Prostate gland (tissue), 2 donors: ENCODE measurements at regions not wholly inside any gene's neighbourhood (a gene's known extent, or its start where the extent isn't known, plus 50 kb on each side); places are given as distances from the start of the nearest gene placed in this dataset.
"Not testable (repeated sequence)": the region's sequence is repeated elsewhere in the genome, so short reads cannot be mapped to it uniquely, and the experiment has no call there.

Experiments used
- DNase-seq: peaks from one replicate; pipeline ENCODE4 v3.0.0-alpha.2; 2019; ENCODE audit warnings: low spot score
- H3K27ac ChIP-seq, 2 donors: fragments of 200-600 bp; sonication (generic); 2 replicates each; pipeline ENCODE4 v1.5.1; 2017 to 2019
- H3K27me3 ChIP-seq: fragments of 200-600 bp; sonication (generic); replicated peaks from 2 replicates; pipeline ENCODE4 v1.5.1; 2019; ENCODE audit not compliant: insufficient read depth
- H3K36me3 ChIP-seq, 2 donors: fragments of 200-600 bp; sonication (generic); 1 replicate in 1 of 2; 2 replicates in 1 of 2; pipeline versions ENCODE4 v1.5.1 to v1.8.1; 2017 to 2019
- H3K4me1 ChIP-seq: fragments of 200-600 bp; sonication (generic); replicated peaks from 2 replicates; pipeline ENCODE4 v1.5.1; 2019
- H3K4me3 ChIP-seq, 2 donors: fragments of 200-600 bp; sonication (generic); 2 replicates each; pipeline ENCODE4 v1.5.1; 2017 to 2019
- H3K9me3 ChIP-seq: fragments of 200-600 bp; sonication (generic); 2 replicates; pipeline ENCODE4 v1.5.1; 2017
- CTCF ChIP-seq, 4 experiments: fragments of 200-600 bp in 2 of 4; fragments of 450-650 bp in 2 of 4; sonication (generic) in 2 of 4; IDR thresholded peaks; 1 replicate in 3 of 4; 2 replicates in 1 of 4; pipeline ENCODE4 v1.5.1; 2016 to 2019; ENCODE audit warnings: antibody characterized with exemption in 4 of 4, mild to moderate bottlenecking in 2 of 4, moderate library complexity in 2 of 4
- POLR2A ChIP-seq: fragments of 450-650 bp; IDR thresholded peaks from one replicate; pipeline ENCODE4 v1.6.1; 2016; ENCODE audit warnings: antibody characterized with exemption, mild to moderate bottlenecking
- POLR2AphosphoS5 ChIP-seq: sonication (generic); formaldehyde crosslinking; IDR thresholded peaks from one replicate; pipeline ENCODE4 v1.6.1; 2017; ENCODE audit warnings: antibody characterized with exemption
- WGBS: methylation state at CpG from one replicate; pipeline ENCODE4 v1.1.5; 2018; 5-methylcytosine and 5-hydroxymethylcytosine counted together
- intact Hi-C: fragments of 100-400 bp; cut with DNase I; formaldehyde crosslinking; loops from one replicate; pipeline ENCODE4 v1.14.2; 2022

- peaks cover 2% of the 10 kb centered on the region for H3K27me3 ChIP-seq
Observed at GRCh38 chr16:87119168-87119567, 198.0 kb downstream of the C16orf95 start.

GRCh38 chr16:87119748-87120147, 197.4 kb downstream of the C16orf95 start:
- H3K27ac ChIP-seq: no peak overlapping the region
- no peaks in the 10 kb centered on the region for H3K36me3 ChIP-seq
- H3K4me1 ChIP-seq: no peaks in the 10 kb centered on the region
- H3K9me3 ChIP-seq: no peaks in the 10 kb centered on the region
- no peak for TF ChIP-seq POLR2AphosphoS5
- no peak for TF ChIP-seq POLR2A
- TF ChIP-seq CTCF (IDR thresholded peaks at IDR 0.05): no peak
- H3K4me3 ChIP-seq: no peak overlapping the region
- intact Hi-C loops: no loop called here
- H3K27me3 ChIP-seq: peaks cover 2% of the 10 kb centered on the region
- no peak for DNase-seq
- 91% methylated on average over 9 of the region's 9 CpGs for WGBS

More at GRCh38 chr16:87119168-87119567, 198.0 kb downstream of the C16orf95 start:
- TF ChIP-seq CTCF (IDR thresholded peaks at IDR 0.05): no peak
- TF ChIP-seq POLR2A: no peak
- Histone ChIP-seq H3K36me3 (no peaks in the 10 kb centered on the region), H3K4me3 (no peak overlapping the region), H3K4me1 (no peaks in the 10 kb centered on the region), H3K9me3 (no peaks in the 10 kb centered on the region), H3K27ac (no peak overlapping the region)
- 33% methylated on average over 2 of the region's 2 CpGs for WGBS
- DNase-seq: no peak
- intact Hi-C loops: no loop called here

- no peak for TF ChIP-seq CTCF (IDR thresholded peaks at IDR 0.05)
- no peak for TF ChIP-seq POLR2A
- Histone ChIP-seq H3K9me3 (no peaks in the 10 kb centered on the region), H3K4me1 (no peaks in the 10 kb centered on the region), H3K27ac (no peak overlapping the region), H3K27me3 (peaks cover 2% of the 10 kb centered on the region), H3K36me3 (no peaks in the 10 kb centered on the region), H3K4me3 (no peak overlapping the region)
- WGBS: 66% methylated on average over 4 of the region's 4 CpGs
- intact Hi-C loops: no loop called here
- DNase-seq: no peak
Observed at GRCh38 chr16:87121816-87122215, 195.4 kb downstream of the C16orf95 start.

GRCh38 chr16:87123356-87124001, 193.7 kb downstream of the C16orf95 start:
- no peaks in the 10 kb centered on the region for H3K27me3 ChIP-seq

GRCh38 chr16:87124405-87124804, 192.8 kb downstream of the C16orf95 start:
- H3K27me3 ChIP-seq, H3K27ac ChIP-seq, H3K4me1 ChIP-seq, H3K9me3 ChIP-seq, intact Hi-C loops, DNase-seq, H3K4me3 ChIP-seq, H3K36me3 ChIP-seq: not testable (repeated sequence)
- WGBS: 91% methylated on average over 9 of the region's 9 CpGs

More at GRCh38 chr16:87123356-87124001, 193.7 kb downstream of the C16orf95 start:
- 96% methylated on average over 12 of the region's 12 CpGs for WGBS
- DNase-seq: no peak
- intact Hi-C loops: no loop called here
- Histone ChIP-seq H3K36me3 (no peaks in the 10 kb centered on the region), H3K4me1 (no peaks in the 10 kb centered on the region), H3K27ac (no peak overlapping the region), H3K4me3 (no peak overlapping the region), H3K9me3 (no peaks in the 10 kb centered on the region)
- TF ChIP-seq POLR2A: no peak
- TF ChIP-seq POLR2AphosphoS5: no peak
- no peak for TF ChIP-seq CTCF (IDR thresholded peaks at IDR 0.05)
